ENCODE measurements at regions not wholly inside any gene's neighbourhood (a gene's known extent, or its start where the extent isn't known, plus 50 kb on each side); places are given as distances from the start of the nearest gene placed in this dataset.

DNA sequence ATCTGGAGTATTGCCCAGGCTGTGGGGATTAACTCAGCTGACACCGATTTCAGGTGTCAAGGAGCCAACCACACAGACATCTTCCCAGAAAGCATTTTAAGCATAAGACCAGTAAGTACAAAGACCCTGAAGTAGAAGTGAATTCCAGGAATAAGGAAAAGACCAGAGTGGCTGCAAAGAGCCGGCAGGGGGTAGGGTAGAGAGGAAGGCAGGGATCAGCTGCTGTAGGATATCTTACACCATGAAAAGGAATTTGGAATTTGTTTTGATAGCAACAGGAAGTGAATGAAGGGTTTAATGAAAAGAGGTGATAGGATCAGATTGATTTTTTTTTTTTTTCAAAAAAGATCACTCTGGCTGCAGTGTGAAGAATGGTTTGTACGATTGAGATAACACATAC lies 113.6 kb upstream of the PPARGC1A start:
- no peak for TF ChIP-seq POLR2A (IDR thresholded peaks at IDR 0.05; ENCODE audit: low read depth, low read length)
- no peak for TF ChIP-seq POLR2AphosphoS5 (IDR thresholded peaks at IDR 0.05; ENCODE audit: low read depth, low read length)
- no peak for TF ChIP-seq TAF1 (IDR thresholded peaks at IDR 0.05; ENCODE audit: borderline replicate concordance, low read depth, low read length)

All from GM12892 (cell line).